Neural progenitor cell (in vitro differentiated cells): ENCODE measurements at regions not wholly inside any gene's neighbourhood (a gene's known extent, or its start where the extent isn't known, plus 50 kb on each side); places are given as distances from the start of the nearest gene placed in this dataset.

Experiments
- EZH2 ChIP-seq: fragments of 200-600 bp; sonication (generic); IDR thresholded peaks from 2 replicates; pipeline ENCODE4 v1.6.1; 2017; ENCODE audit warnings: antibody characterized with exemption, mild to moderate bottlenecking, moderate library complexity
- EZH2phosphoT487 ChIP-seq: fragments of 200-600 bp; sonication (generic); IDR thresholded peaks from 2 replicates; pipeline ENCODE4 v1.6.1; 2017; ENCODE audit warnings: antibody characterized with exemption
- TF ChIP-seq, protein P1 (sequence below): fragments of 200-600 bp; sonication (generic); IDR thresholded peaks from 2 replicates; pipeline ENCODE4 v1.5.1; 2017; ENCODE audit warnings: antibody characterized with exemption, mild to moderate bottlenecking

DNA sequence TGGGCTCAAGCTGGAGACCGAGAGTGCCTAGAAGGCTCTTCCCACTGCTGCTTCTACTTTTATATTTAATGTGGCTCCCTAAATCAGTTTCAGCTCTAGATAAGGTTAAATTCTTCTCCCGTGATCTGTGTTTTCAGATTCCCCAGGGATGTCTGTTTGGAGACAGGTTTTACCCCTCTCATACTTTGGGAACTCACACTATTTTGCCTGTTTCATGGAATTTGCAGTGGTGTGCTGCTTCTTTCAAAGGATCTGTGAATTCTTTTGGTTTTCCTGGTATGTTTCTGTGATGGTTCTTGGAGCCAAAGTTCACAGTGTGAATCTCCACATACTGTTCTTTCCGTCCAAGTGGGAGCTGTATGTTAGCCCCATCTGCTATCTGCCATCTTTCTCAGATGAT, 238.3 kb upstream of the SLITRK3 start:
- TF ChIP-seq EZH2phosphoT487 (no peak), EZH2 (no peak)
- TF ChIP-seq, protein P1, sequence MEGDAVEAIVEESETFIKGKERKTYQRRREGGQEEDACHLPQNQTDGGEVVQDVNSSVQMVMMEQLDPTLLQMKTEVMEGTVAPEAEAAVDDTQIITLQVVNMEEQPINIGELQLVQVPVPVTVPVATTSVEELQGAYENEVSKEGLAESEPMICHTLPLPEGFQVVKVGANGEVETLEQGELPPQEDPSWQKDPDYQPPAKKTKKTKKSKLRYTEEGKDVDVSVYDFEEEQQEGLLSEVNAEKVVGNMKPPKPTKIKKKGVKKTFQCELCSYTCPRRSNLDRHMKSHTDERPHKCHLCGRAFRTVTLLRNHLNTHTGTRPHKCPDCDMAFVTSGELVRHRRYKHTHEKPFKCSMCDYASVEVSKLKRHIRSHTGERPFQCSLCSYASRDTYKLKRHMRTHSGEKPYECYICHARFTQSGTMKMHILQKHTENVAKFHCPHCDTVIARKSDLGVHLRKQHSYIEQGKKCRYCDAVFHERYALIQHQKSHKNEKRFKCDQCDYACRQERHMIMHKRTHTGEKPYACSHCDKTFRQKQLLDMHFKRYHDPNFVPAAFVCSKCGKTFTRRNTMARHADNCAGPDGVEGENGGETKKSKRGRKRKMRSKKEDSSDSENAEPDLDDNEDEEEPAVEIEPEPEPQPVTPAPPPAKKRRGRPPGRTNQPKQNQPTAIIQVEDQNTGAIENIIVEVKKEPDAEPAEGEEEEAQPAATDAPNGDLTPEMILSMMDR, result no peak
